ENCODE measurements at regions not wholly inside any gene's neighbourhood (a gene's known extent, or its start where the extent isn't known, plus 50 kb on each side); places are given as distances from the start of the nearest gene placed in this dataset.

- no peak for TF ChIP-seq CTCF (IDR thresholded peaks at IDR 0.05; ENCODE audit: low read depth, low read length)
- H3K4me3 ChIP-seq (ENCODE audit: low read depth, low read length) = no peak overlapping the region
Observed at GRCh38 chr16:74070237-74070636, 226.4 kb upstream of the PSMD7 start.

DNA sequence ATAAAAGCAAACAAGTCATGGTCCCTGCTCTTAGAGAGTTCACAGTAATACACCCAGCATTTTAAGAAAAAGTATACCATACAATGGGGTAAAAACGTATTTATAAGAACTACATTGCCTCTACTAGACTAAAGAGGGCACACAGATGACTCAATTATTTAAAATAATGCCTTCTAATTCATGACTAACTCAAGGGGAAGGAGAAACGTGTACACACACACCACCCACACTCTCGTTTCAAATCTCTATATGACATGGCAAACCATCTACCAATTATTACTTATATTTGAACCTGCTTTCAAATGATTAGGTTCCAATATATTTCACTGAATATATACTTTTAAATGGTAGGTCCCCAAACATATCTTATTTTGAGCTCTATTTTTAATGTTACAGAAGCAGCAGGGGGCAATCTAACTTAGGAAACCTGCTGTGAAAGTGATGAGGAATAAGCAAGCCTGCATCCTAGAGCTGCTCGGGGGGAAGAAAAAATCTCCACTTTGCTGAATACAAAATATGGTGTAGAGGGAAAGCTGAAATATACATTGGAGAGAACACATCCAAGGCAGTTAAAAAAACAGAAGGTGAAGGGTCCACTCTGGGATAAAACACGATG is 232.4 kb upstream of the PSMD7 start:
- no peak for TF ChIP-seq CTCF (IDR thresholded peaks at IDR 0.05; ENCODE audit: low read depth, low read length)
- no peak overlapping the region for H3K4me3 ChIP-seq (ENCODE audit: low read depth, low read length)

GRCh38 chr16:74053826-74054225 is 242.8 kb upstream of the PSMD7 start:
- H3K4me3 ChIP-seq (ENCODE audit: low read depth, low read length) = no peak overlapping the region
- no peak for TF ChIP-seq CTCF (IDR thresholded peaks at IDR 0.05; ENCODE audit: low read depth, low read length)

- TF ChIP-seq CTCF (IDR thresholded peaks at IDR 0.05; ENCODE audit: low read depth, low read length) = no peak
- H3K4me3 ChIP-seq (ENCODE audit: low read depth, low read length) = no peak overlapping the region
Observed at GRCh38 chr16:74053312-74053711, 243.3 kb upstream of the PSMD7 start.

DNA sequence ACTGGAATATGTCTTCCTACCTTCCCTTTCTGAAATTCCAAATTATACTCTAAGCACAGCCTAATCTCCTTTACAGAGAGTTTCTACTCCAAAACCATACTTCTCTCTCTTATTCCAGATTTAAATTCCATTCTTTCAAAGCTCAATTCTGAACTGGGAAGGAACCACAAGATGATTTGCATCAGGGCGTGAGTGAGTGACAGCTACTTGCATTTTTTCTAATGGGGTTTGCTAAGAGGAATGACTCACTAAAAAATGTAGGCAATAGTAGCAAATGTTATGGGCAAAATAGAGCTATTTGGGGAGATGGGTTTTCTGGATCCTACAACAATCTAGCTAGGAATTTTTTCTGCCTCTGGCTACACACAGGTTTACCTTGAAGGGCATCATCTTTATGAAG is 244.6 kb upstream of the PSMD7 start:
- no peak overlapping the region for H3K4me3 ChIP-seq (ENCODE audit: low read depth, low read length)
- TF ChIP-seq CTCF (IDR thresholded peaks at IDR 0.05; ENCODE audit: low read depth, low read length) = no peak

GRCh38 chr16:74049027-74049426 is 247.6 kb upstream of the PSMD7 start:
- TF ChIP-seq CTCF (IDR thresholded peaks at IDR 0.05; ENCODE audit: low read depth, low read length) = no peak
- no peak overlapping the region for H3K4me3 ChIP-seq (ENCODE audit: low read depth, low read length)

DNA sequence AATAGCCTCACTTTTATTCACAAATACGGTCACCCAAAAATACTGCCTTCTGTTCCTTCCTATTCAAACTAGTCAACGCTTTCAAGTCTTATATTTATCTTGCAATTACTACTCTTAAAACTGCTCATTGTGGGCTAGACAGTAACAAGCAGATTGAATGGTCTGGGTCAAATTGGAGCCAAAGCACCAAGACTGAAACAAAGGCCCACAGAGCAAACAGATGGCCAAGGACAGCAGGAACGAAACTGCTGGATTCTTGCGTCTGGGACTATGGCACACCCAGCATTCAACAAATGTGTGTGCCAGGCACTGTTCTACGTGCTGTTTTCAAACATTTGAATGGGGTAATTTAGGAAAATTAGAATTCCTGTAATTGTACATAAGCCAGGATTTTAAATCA is 250.1 kb upstream of the PSMD7 start:
- no peak for TF ChIP-seq CTCF (IDR thresholded peaks at IDR 0.05; ENCODE audit: low read depth, low read length)
- H3K4me3 ChIP-seq (ENCODE audit: low read depth, low read length) = no peak overlapping the region

All from WI38 (cell line).